Iris pigment epithelial cell (primary cell): ENCODE measurements at regions not wholly inside any gene's neighbourhood (a gene's known extent, or its start where the extent isn't known, plus 50 kb on each side); places are given as distances from the start of the nearest gene placed in this dataset.
A peak's percentile ranks its signal among the peaks of the same experiment; 100 is the strongest.

Experiments used
- DNase-seq: peaks from one replicate; pipeline ENCODE4 v3.0.0-alpha.2; 2011; ENCODE audit warnings: low read depth

- no peak for DNase-seq
Observed at GRCh38 chr16:27681681-27682080, 131.7 kb downstream of the KATNIP start.

GRCh38 chr16:27684047-27684446 is 134.1 kb downstream of the KATNIP start:
- no peak for DNase-seq

- DNase-seq: peak; percentile 77
Observed at GRCh38 chr16:27685807-27686206, 135.9 kb downstream of the KATNIP start.

DNA sequence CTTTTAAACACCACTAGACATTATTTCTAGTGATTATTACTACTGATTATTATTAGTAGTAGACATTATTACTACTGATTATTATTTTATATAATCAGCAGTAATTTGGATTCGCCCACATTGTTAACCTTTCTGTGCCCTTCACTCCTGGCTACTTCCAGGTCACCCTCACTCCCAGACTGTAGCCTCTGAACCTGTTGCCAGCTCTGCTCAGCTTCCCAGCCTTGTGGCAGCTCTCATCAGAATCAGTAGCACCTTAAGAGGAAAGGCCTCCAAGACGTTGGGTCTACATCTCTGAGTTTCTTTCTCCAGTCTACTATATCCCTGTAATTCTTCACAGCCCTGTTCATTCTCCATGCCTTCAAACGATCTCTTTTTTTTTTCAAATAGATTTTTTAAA is 137.0 kb downstream of the KATNIP start:
- no peak for DNase-seq

GRCh38 chr16:27687605-27688004 is 137.7 kb downstream of the KATNIP start:
- DNase-seq: no peak

GRCh38 chr16:27689711-27690110 is 139.8 kb downstream of the KATNIP start:
- DNase-seq: peak; percentile 29

GRCh38 chr16:27690608-27691007 is 140.7 kb downstream of the KATNIP start:
- peak; percentile 45 for DNase-seq

- no peak for DNase-seq
Observed at GRCh38 chr16:27691721-27692120, 141.8 kb downstream of the KATNIP start.

DNA sequence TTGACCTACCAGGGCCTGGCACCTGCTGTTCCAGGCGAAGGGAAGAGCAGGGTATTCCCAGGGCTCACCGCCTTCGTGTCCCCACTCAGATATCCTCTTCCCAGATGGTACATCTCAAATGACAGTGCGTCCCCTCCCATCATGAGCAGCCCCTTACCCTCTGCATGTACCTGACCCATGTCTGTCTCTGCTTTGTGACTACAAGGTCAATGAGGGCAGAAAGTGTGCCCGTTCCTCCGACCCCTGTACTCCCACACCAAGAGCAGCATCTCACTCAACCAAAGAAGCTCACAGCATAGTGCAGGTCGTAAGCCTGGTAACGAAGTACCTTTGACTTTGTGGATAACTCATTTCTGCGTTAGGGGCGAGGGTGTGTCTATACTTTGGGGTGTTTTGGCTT is 142.6 kb downstream of the KATNIP start:
- DNase-seq: no peak

DNA sequence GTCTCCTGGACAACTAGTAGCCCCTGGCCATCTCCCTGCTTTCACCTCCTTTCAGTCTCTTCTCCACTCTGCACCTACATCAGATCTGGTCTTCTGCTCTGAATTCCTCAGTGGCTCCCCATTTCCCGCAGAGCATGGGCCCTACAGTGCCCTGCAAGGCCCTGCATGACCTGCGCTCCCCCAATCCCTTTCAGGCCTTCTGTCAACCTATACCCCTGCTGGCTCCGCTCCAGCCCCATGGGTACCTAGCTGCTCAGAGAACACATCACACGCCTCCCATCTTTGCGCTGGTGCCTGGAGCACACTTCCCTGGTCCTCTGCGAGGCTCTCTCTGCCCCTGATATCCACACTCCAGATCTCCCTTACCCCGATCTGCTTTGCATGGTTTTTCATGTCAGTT is 145.2 kb downstream of the KATNIP start:
- no peak for DNase-seq

GRCh38 chr16:27698266-27698665 is 148.3 kb downstream of the KATNIP start:
- no peak for DNase-seq

DNA sequence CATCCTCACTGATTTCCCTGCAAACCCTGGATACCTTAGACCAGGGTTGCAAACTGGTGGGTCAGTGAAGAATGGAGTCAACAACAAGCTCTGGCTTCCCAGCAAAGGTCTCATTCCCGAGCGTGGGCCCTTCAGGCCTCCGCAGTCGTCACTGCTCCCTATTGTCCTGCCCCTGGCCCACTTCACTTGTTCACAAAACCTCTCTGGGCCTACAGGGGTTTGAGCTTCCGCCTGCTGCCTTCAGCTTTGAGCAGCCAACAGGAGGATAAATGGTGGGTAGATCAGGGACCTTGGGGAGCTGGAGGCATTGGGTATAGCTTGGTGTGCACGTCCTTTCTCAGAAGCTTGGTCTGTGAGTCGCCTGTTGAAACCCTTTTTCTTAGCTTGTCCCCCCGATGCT is 148.8 kb downstream of the KATNIP start:
- DNase-seq: no peak

DNA sequence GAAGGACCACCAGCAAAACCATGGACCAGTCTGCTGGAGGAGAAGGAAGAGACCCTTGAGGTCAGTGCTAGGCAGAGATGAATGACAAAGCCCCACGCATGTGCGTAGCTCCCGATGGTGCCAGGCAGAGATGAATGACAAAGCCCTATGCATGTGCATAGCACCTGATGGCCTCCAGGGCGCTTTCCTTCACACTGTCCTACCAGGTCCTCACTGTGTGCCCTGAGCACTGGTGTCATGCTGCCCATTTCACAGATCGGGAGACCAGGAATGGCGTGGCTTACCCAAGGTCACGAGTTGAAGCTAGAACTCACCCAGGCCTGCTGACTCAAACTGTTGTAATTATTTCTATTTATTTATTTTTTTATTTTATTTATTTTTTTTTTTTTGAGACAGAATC is 149.6 kb downstream of the KATNIP start:
- DNase-seq: no peak

DNA sequence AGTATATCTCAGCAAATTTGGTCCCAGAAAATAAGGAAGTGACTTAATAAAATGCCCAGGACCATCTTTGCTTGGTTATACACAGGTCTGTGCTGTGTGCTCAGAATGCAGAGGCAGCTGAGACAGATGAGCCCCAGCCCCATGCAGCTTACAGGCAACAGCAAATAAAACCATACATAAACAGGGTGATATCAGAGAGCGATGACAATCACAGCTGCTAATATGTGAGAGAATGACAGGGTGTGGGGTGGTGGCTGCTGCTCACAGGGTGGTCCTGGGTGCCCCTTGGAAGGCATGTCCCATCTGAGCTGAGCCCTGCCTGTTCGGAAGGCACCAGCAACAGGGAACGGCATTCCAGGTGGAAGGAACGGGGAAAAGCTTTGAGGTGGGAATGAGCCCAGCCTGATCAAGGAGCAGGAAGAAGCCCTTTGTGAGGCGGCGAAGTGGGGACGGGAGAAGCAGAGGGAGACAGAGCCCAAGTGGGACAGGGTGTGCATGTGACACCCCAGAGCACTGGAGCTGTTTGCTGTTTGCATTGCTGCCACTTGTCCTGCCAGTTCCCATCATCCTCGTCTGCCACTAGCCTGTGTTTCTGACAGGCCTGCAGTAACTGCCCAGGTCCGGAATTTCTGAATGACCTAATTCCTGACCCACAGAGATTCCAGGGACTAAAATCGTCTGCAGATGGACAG is 150.5 kb downstream of the KATNIP start:
- no peak for DNase-seq

GRCh38 chr16:27701381-27701780 is 151.4 kb downstream of the KATNIP start:
- no peak for DNase-seq

DNA sequence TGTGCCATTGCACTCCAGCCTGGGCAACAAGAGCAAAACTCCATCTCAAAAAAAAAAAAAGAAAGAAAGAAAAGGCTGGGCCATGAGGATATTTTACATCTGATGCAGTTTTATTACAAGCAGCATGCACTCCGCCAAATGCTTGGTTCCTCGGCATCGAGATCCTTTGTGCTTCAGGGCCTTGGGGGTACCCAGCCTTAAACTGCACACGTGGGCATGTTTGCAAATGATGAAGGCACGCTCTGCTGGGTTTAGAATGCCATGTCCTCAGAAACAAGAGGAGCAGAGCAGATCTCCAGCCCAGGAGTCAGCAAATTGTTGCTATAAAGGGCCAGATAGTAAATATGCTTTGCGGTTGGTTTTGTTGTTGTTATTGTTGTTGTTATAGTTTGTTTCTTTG is 153.2 kb downstream of the KATNIP start:
- DNase-seq: no peak

- DNase-seq: peak; percentile 55
Observed at GRCh38 chr16:27703545-27703944, 153.6 kb downstream of the KATNIP start.

- no peak for DNase-seq
Observed at GRCh38 chr16:27704252-27704651, 154.3 kb downstream of the KATNIP start.

DNA sequence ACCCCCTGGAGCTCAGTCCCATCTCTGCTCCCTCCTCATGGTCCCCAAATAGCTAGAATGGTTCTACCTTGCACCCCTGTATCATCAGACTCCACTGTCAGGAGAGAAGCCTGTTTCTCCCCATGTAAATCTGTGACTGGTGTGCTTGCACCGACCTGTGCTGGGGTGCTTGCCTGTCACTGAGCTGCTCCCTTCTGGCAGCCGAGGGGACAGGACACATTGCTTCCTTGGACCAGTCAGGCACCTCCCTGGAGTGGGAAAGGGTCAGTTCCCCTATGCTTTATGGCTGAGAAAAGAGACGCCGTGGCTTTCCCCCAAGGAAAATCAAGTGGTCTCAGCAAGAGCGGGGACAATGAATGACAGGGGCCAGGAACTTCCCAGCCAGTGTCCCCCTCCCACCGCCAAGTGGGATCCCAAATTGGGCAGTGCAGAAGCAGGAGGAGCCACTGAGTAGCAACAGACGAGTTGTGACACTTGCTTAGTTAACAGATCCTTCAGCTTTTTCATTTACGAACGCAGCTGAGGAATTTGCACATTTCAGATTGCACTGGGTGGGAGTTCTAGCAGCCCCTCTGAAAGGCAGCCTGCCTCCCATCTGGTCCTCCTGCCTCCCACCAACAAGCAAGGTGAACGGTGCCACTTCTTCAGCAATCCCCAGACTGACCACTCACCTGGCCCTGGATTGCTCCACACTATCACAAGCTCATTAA is 156.4 kb downstream of the KATNIP start:
- no peak for DNase-seq

- no peak for DNase-seq
Observed at GRCh38 chr16:27706866-27707685, 157.1 kb downstream of the KATNIP start.

DNA sequence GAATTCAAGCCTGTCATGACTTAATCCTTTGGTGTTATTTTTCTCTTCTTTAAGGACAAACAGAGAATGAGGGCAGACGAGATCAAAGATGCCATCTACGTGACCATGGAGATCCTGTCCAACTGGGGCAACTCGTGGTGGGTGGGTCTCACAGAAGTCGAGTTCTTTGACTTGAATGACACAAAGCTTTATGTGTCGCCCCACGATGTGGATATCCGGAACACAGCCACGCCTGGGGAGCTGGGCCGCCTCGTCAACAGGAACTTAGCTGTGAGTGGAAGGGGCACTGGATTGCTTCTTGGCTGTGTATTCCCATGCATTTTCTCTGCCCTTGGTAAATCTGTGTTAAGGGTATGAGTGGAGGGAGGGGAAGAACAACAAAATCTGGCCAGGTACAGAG is 158.7 kb downstream of the KATNIP start:
- DNase-seq: no peak

GRCh38 chr16:27712251-27712711 is 162.3 kb downstream of the KATNIP start:
- DNase-seq: no peak

DNA sequence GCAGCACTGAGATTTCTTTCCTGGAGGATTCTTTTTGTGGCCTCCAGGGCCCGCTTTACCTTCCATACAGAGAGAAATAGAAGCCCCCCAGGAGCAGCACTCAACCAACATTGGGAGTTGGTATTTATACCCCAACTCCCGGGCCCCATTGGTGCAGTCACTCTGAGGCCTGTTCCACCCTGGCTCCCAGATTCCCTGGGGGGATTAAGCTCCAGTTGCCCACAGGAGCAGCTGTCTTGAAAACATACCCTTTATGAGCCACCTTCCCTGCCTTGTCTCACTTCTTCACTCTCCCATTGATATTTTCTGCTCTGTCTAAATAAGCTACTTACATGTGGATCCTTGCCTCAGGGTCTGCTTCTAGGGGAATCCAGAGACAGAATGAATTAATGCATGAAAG is 167.8 kb downstream of the KATNIP start:
- DNase-seq: no peak
